ENCODE measurements at regions not wholly inside any gene's neighbourhood (a gene's known extent, or its start where the extent isn't known, plus 50 kb on each side); places are given as distances from the start of the nearest gene placed in this dataset.

GRCh38 chr3:174408310-174408709, 450.8 kb upstream of the NAALADL2 start:
- H3K4me1 ChIP-seq (ENCODE audit: control insufficient read depth, low read length), result no peaks in the 10 kb centered on the region
- TF ChIP-seq EZH2phosphoT487 (IDR thresholded peaks at IDR 0.05; ENCODE audit: borderline replicate concordance, low read length), result no peak
- TF ChIP-seq, protein P1, sequence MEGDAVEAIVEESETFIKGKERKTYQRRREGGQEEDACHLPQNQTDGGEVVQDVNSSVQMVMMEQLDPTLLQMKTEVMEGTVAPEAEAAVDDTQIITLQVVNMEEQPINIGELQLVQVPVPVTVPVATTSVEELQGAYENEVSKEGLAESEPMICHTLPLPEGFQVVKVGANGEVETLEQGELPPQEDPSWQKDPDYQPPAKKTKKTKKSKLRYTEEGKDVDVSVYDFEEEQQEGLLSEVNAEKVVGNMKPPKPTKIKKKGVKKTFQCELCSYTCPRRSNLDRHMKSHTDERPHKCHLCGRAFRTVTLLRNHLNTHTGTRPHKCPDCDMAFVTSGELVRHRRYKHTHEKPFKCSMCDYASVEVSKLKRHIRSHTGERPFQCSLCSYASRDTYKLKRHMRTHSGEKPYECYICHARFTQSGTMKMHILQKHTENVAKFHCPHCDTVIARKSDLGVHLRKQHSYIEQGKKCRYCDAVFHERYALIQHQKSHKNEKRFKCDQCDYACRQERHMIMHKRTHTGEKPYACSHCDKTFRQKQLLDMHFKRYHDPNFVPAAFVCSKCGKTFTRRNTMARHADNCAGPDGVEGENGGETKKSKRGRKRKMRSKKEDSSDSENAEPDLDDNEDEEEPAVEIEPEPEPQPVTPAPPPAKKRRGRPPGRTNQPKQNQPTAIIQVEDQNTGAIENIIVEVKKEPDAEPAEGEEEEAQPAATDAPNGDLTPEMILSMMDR (IDR thresholded peaks at IDR 0.05; ENCODE audit: low read depth, low read length, poor library complexity, severe bottlenecking), result no peak
- H4K20me1 ChIP-seq (ENCODE audit: control insufficient read depth, insufficient read depth, low read depth, low read length), result no peaks in the 10 kb centered on the region
- no peaks in the 10 kb centered on the region for H3K27me3 ChIP-seq (ENCODE audit: control insufficient read depth, low read length)
- H3K4me2 ChIP-seq (ENCODE audit: low read length), result no peak overlapping the region
- no peaks in the 10 kb centered on the region for H3K79me2 ChIP-seq (ENCODE audit: control insufficient read depth, low read length)
- H3K4me3 ChIP-seq (ENCODE audit: low read length), result no peak overlapping the region
- H3K9me2 ChIP-seq (replicated peaks; ENCODE audit: control insufficient read depth, low read length), result no peaks in the 10 kb centered on the region
- no peaks in the 10 kb centered on the region for H3F3A ChIP-seq (ENCODE audit: control insufficient read depth, insufficient read depth)
- no peaks in the 10 kb centered on the region for H3K9me3 ChIP-seq (ENCODE audit: control insufficient read depth, insufficient read depth, low read length)
- no peak overlapping the region for H3K27ac ChIP-seq (ENCODE audit: low read depth, low read length)
- no peaks in the 10 kb centered on the region for H3K36me3 ChIP-seq (ENCODE audit: control insufficient read depth, low read length)

GRCh38 chr3:174409086-174409743, 449.9 kb upstream of the NAALADL2 start:
- H3K4me2 ChIP-seq (ENCODE audit: low read length), result no peak overlapping the region
- no peaks in the 10 kb centered on the region for H3K9me3 ChIP-seq (ENCODE audit: control insufficient read depth, insufficient read depth, low read length)
- H3K4me1 ChIP-seq (ENCODE audit: control insufficient read depth, low read length), result no peaks in the 10 kb centered on the region
- no peak overlapping the region for H3K4me3 ChIP-seq (ENCODE audit: low read length)
- no peaks in the 10 kb centered on the region for H3F3A ChIP-seq (ENCODE audit: control insufficient read depth, insufficient read depth)
- H3K27ac ChIP-seq (ENCODE audit: low read depth, low read length), result no peak overlapping the region
- H4K20me1 ChIP-seq (ENCODE audit: control insufficient read depth, insufficient read depth, low read depth, low read length), result no peaks in the 10 kb centered on the region
- no peaks in the 10 kb centered on the region for H3K36me3 ChIP-seq (ENCODE audit: control insufficient read depth, low read length)
- no peaks in the 10 kb centered on the region for H3K9me2 ChIP-seq (replicated peaks; ENCODE audit: control insufficient read depth, low read length)
- H3K79me2 ChIP-seq (ENCODE audit: control insufficient read depth, low read length), result no peaks in the 10 kb centered on the region
- no peaks in the 10 kb centered on the region for H3K27me3 ChIP-seq (ENCODE audit: control insufficient read depth, low read length)
- TF ChIP-seq, protein P1 (IDR thresholded peaks at IDR 0.05; ENCODE audit: low read depth, low read length, poor library complexity, severe bottlenecking), result no peak
- no peak for TF ChIP-seq EZH2phosphoT487 (IDR thresholded peaks at IDR 0.05; ENCODE audit: borderline replicate concordance, low read length)

GRCh38 chr3:174413062-174413912, 445.8 kb upstream of the NAALADL2 start:
- Histone ChIP-seq H3K36me3 (ENCODE audit: control insufficient read depth, low read length) (no peaks in the 10 kb centered on the region), H3K4me2 (ENCODE audit: low read length) (no peak overlapping the region), H4K20me1 (ENCODE audit: control insufficient read depth, insufficient read depth, low read depth, low read length) (no peaks in the 10 kb centered on the region), H3K27ac (ENCODE audit: low read depth, low read length) (no peak overlapping the region), H3F3A (ENCODE audit: control insufficient read depth, insufficient read depth) (no peaks in the 10 kb centered on the region), H3K9me2 (replicated peaks; ENCODE audit: control insufficient read depth, low read length) (no peaks in the 10 kb centered on the region), H3K9me3 (ENCODE audit: control insufficient read depth, insufficient read depth, low read length) (no peaks in the 10 kb centered on the region), H3K79me2 (ENCODE audit: control insufficient read depth, low read length) (no peaks in the 10 kb centered on the region), H3K4me3 (ENCODE audit: low read length) (no peak overlapping the region), H3K4me1 (ENCODE audit: control insufficient read depth, low read length) (no peaks in the 10 kb centered on the region), H3K27me3 (ENCODE audit: control insufficient read depth, low read length) (no peaks in the 10 kb centered on the region)
- TF ChIP-seq, protein P1 (IDR thresholded peaks at IDR 0.05; ENCODE audit: low read depth, low read length, poor library complexity, severe bottlenecking), result no peak
- no peak for TF ChIP-seq EZH2phosphoT487 (IDR thresholded peaks at IDR 0.05; ENCODE audit: borderline replicate concordance, low read length)
